ENCODE measurements at regions not wholly inside any gene's neighbourhood (a gene's known extent, or its start where the extent isn't known, plus 50 kb on each side); places are given as distances from the start of the nearest gene placed in this dataset.
"Not testable (repeated sequence)": the region's sequence is repeated elsewhere in the genome, so short reads cannot be mapped to it uniquely, and the experiment has no call there.

GRCh38 chr2:176891105-176891504 lies 321.5 kb upstream of the HNRNPA3 start:
- Histone ChIP-seq H3K36me3 (no peaks in the 10 kb centered on the region), H3K27me3 (peaks cover 0 to 2% of the 10 kb centered on the region in 2 donors), H3K4me3 (no peak overlapping the region), H3K27ac (no peak overlapping the region), H3K9me3 (no peaks in the 10 kb centered on the region), H3K4me1 (no peaks in the 10 kb centered on the region)
- TF ChIP-seq, protein P1, sequence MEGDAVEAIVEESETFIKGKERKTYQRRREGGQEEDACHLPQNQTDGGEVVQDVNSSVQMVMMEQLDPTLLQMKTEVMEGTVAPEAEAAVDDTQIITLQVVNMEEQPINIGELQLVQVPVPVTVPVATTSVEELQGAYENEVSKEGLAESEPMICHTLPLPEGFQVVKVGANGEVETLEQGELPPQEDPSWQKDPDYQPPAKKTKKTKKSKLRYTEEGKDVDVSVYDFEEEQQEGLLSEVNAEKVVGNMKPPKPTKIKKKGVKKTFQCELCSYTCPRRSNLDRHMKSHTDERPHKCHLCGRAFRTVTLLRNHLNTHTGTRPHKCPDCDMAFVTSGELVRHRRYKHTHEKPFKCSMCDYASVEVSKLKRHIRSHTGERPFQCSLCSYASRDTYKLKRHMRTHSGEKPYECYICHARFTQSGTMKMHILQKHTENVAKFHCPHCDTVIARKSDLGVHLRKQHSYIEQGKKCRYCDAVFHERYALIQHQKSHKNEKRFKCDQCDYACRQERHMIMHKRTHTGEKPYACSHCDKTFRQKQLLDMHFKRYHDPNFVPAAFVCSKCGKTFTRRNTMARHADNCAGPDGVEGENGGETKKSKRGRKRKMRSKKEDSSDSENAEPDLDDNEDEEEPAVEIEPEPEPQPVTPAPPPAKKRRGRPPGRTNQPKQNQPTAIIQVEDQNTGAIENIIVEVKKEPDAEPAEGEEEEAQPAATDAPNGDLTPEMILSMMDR (IDR thresholded peaks at IDR 0.05), result no peak
- intact Hi-C loops (cut with DNase I; ENCODE audit: low total_unique reads), result no loop called here
- no peak for DNase-seq

GRCh38 chr2:176891857-176892256 lies 320.7 kb upstream of the HNRNPA3 start:
- Histone ChIP-seq H3K9me3 (no peaks in the 10 kb centered on the region), H3K27me3 (peaks cover 0 to 2% of the 10 kb centered on the region in 2 donors), H3K4me3 (no peak overlapping the region), H3K4me1 (no peaks in the 10 kb centered on the region), H3K27ac (no peak overlapping the region), H3K36me3 (no peaks in the 10 kb centered on the region)
- intact Hi-C loops (cut with DNase I; ENCODE audit: low total_unique reads), result no loop called here
- DNase-seq, result no peak
- TF ChIP-seq, protein P1 (IDR thresholded peaks at IDR 0.05), result no peak

DNA sequence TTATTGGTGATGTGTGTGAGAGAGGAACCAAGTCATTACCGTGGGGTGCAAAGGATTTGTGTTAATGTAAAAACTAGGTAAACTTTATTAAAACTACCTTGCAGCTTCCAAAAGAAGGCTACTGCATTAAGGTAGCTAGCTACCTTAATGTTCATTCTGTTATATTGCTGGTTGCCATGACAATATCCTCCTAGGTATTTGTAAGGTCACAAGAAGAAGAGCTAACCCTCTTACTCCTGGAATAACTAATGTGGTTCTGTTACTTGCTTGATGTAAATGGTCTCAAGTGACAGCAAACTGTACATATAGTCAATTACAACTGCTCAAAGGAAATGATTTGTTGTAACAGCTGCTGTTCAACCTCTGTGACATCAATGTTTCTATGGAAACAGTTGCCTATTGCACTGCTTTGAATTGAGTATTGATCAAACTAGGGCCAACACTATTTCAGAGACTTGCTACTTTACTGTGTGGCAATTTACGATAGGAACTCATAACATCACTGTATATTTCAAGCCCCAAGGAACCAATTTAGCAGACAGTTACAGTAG lies 319.8 kb upstream of the HNRNPA3 start:
- intact Hi-C loops (cut with DNase I; ENCODE audit: low total_unique reads), result no loop called here
- DNase-seq, result no peak
- no peaks in the 10 kb centered on the region for H3K9me3 ChIP-seq
- no peaks in the 10 kb centered on the region for H3K36me3 ChIP-seq
- H3K27me3 ChIP-seq, result peaks cover 0 to 2% of the 10 kb centered on the region in 2 donors
- no peaks in the 10 kb centered on the region for H3K4me1 ChIP-seq
- H3K27ac ChIP-seq, result no peak overlapping the region
- no peak overlapping the region for H3K4me3 ChIP-seq
- TF ChIP-seq, protein P1 (IDR thresholded peaks at IDR 0.05), result no peak

DNA sequence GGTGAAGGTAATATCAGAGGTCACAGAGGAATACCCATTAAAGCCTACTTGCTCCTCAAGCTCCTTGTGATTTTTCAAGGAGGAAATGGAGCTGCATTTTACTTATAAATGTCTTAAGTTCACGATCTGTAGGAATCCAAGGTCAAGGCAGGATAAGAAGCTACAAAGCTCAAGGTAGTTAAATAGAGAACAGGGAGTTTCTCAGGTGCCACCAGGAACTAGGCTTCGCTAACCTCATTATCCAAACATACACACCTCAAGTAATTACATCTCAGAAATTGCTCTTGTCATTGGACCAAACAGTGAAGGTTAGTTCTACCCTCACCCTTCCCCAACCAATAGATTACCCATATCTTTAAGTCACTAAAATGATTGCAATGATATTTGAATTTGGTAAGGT lies 317.4 kb upstream of the HNRNPA3 start:
- Histone ChIP-seq H3K4me1 (no peaks in the 10 kb centered on the region), H3K4me3 (no peak overlapping the region), H3K36me3 (no peaks in the 10 kb centered on the region), H3K9me3 (no peaks in the 10 kb centered on the region), H3K27ac (no peak overlapping the region), H3K27me3 (no peaks in the 10 kb centered on the region)
- no peak for DNase-seq
- TF ChIP-seq, protein P1 (IDR thresholded peaks at IDR 0.05), result no peak
- intact Hi-C loops (cut with DNase I; ENCODE audit: low total_unique reads), result no loop called here

DNA sequence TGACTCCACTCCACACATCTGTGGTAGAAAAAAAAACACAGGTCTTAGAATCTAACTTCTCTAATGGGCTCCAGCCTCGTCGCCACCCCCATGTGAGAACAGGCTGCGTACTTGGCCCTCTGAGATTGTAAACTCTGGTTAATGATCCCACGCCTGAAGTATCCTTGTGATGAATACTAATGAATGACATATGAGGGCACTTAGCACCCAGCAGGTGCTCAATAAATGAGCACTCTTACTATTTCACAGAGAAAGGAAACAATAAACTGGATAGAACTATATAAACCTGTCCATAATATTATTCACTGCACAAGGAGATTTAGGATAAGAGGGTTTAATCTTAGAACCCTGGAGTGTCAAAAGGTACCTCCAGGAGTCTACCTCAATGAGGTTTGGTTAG lies 310.1 kb upstream of the HNRNPA3 start:
- peaks cover 0 to 5% (median 0%) of the 10 kb centered on the region in 3 donors for H3K9me3 ChIP-seq
- no peaks in the 10 kb centered on the region for H3K36me3 ChIP-seq
- no peak for DNase-seq
- H3K27me3 ChIP-seq, result no peaks in the 10 kb centered on the region
- intact Hi-C loops (cut with DNase I; ENCODE audit: low total_unique reads), result no loop called here
- TF ChIP-seq, protein P1 (IDR thresholded peaks at IDR 0.05), result no peak
- no peaks in the 10 kb centered on the region for H3K4me1 ChIP-seq
- no peak overlapping the region for H3K4me3 ChIP-seq
- no peak overlapping the region for H3K27ac ChIP-seq

- H3K36me3 ChIP-seq; DNase-seq; H3K9me3 ChIP-seq; H3K4me1 ChIP-seq; intact Hi-C loops (cut with DNase I; ENCODE audit: low total_unique reads); H3K27me3 ChIP-seq; H3K27ac ChIP-seq; H3K4me3 ChIP-seq: not testable (repeated sequence)
Measured at GRCh38 chr2:176904053-176904452, 308.5 kb upstream of the HNRNPA3 start.

All from tibial artery (tissue), 4 donors.